ENCODE measurements at regions not wholly inside any gene's neighbourhood (a gene's known extent, or its start where the extent isn't known, plus 50 kb on each side); places are given as distances from the start of the nearest gene placed in this dataset.

DNA sequence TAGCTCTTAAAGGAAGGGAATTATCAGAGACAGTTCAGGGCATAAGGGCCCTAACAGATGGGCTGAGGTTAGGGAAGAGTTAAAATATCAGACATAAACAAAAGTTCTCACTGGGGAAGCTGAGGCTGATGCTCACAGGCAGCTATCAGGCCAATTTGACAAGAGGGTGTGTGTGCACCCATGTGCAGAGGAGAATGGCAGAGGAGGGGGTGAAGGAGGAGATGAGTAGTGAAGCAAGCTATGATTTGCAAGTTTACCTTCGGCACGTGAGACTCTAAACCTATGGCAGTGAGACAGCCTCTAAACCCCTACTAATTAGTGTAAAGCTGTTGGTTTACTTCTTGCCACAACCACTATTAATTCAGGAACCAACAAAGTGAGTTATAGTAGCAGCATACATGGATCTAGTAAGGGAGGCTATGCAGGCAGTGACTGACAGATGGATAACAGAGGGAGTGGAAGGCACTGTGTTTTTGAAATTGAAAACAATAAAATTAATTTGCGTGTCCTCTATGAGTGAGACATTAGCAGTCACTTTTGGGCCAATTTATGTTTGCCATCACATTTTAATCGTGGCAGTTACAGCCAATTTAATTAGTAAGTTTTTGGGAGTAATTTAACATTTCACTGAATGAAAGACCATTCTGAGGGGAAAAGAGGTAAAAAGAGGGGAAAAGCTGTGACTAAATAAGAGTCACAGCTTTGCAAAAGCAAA lies 99.6 kb upstream of the HTR2A start:
- Histone ChIP-seq H3K4me1 (no peaks in the 10 kb centered on the region), H3K36me3 (no peaks in the 10 kb centered on the region), H3K9me3 (replicated peaks) (no peaks in the 10 kb centered on the region), H3K27me3 (ENCODE audit: low read depth) (peaks cover 1% of the 10 kb centered on the region), H3K27ac (replicated peaks) (no peak overlapping the region), H3K4me3 (no peak overlapping the region)
- DNase-seq, result no peak
- intact Hi-C loops (cut with micrococcal nuclease), result no loop called here
- TF ChIP-seq, protein P1, sequence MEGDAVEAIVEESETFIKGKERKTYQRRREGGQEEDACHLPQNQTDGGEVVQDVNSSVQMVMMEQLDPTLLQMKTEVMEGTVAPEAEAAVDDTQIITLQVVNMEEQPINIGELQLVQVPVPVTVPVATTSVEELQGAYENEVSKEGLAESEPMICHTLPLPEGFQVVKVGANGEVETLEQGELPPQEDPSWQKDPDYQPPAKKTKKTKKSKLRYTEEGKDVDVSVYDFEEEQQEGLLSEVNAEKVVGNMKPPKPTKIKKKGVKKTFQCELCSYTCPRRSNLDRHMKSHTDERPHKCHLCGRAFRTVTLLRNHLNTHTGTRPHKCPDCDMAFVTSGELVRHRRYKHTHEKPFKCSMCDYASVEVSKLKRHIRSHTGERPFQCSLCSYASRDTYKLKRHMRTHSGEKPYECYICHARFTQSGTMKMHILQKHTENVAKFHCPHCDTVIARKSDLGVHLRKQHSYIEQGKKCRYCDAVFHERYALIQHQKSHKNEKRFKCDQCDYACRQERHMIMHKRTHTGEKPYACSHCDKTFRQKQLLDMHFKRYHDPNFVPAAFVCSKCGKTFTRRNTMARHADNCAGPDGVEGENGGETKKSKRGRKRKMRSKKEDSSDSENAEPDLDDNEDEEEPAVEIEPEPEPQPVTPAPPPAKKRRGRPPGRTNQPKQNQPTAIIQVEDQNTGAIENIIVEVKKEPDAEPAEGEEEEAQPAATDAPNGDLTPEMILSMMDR (IDR thresholded peaks at IDR 0.05; ENCODE audit: borderline replicate concordance), result no peak

DNA sequence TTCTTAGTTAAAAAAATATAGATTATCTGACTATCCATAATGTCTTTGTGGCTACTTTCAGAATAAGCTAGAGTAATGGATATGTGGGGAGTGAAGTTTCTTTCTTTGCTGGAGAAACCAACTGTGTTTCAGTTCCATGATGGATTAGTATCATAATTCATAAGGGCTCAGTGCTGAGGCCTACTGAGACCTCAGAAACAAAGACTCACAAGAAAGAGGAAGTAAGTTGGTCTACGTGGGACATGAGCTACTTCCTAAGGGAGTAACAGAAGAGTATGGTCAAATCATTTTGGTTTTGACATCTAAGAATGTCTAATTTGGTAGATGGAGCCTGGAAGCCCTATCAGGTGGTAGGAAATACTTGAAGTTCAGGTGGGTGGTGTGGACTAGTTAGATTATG lies 99.0 kb upstream of the HTR2A start:
- H3K36me3 ChIP-seq, result no peaks in the 10 kb centered on the region
- no peaks in the 10 kb centered on the region for H3K27me3 ChIP-seq (ENCODE audit: low read depth)
- no peak for DNase-seq
- no peaks in the 10 kb centered on the region for H3K9me3 ChIP-seq (replicated peaks)
- no peak overlapping the region for H3K27ac ChIP-seq (replicated peaks)
- H3K4me1 ChIP-seq, result no peaks in the 10 kb centered on the region
- no peak overlapping the region for H3K4me3 ChIP-seq
- TF ChIP-seq, protein P1 (IDR thresholded peaks at IDR 0.05; ENCODE audit: borderline replicate concordance), result no peak
- intact Hi-C loops (cut with micrococcal nuclease), result no loop called here

DNA sequence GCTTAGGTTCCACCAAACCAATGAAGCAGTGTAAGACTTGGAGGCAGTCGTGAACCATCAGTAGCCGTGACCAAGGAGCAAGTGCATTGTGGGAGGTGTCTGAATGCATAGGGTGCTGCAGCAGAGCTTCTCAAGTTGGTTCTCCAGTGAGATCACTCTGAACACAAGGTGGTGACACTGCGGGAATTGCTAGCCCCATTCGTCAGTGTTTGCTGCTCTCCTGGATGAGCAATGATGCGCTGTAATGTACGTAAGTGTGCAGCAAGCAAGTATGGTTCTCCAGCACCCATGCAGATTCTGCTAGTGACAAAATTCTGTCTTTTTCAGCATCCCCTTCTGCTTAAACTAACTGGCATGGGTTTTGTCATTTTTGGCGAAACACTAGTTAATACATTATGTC lies 97.6 kb upstream of the HTR2A start:
- DNase-seq, result no peak
- intact Hi-C loops (cut with micrococcal nuclease), result no loop called here
- TF ChIP-seq, protein P1 (IDR thresholded peaks at IDR 0.05; ENCODE audit: borderline replicate concordance), result no peak
- H3K36me3 ChIP-seq, result no peaks in the 10 kb centered on the region
- no peak overlapping the region for H3K27ac ChIP-seq (replicated peaks)
- H3K4me3 ChIP-seq, result no peak overlapping the region
- H3K27me3 ChIP-seq (ENCODE audit: low read depth), result no peaks in the 10 kb centered on the region
- no peaks in the 10 kb centered on the region for H3K4me1 ChIP-seq
- no peaks in the 10 kb centered on the region for H3K9me3 ChIP-seq (replicated peaks)

DNA sequence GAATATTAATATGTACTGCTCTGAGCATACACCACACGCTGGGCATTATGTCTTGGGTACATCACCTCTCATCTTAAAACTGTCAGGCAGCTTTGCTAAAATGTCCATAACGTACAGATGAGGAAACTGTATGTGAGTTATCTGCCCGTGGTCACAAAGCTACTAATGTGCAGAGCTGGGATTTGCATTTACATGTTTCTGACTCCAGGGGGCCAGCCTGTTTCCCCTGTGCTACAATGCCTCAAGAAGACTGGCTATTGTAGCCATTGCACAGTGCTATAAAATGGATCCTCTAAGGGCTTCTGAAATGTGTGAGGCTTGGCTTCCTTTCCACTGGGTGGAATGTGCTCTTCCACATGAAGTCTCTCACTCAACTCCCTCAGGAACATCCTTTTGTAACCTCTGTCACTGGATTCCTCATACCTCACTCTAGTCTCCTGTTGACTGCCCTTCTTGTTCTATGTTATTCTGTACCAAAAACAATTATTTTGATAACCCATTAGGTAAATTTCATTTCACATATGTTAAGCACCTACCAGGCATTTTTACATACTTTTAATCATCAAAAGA lies 95.6 kb upstream of the HTR2A start:
- Histone ChIP-seq H3K36me3 (no peaks in the 10 kb centered on the region), H3K9me3 (replicated peaks) (no peaks in the 10 kb centered on the region), H3K4me1 (no peaks in the 10 kb centered on the region), H3K27me3 (ENCODE audit: low read depth) (peaks cover 14% of the 10 kb centered on the region), H3K27ac (replicated peaks) (no peak overlapping the region), H3K4me3 (no peak overlapping the region)
- intact Hi-C loops (cut with micrococcal nuclease), result no loop called here
- TF ChIP-seq, protein P1 (IDR thresholded peaks at IDR 0.05; ENCODE audit: borderline replicate concordance), result no peak
- DNase-seq, result no peak

DNA sequence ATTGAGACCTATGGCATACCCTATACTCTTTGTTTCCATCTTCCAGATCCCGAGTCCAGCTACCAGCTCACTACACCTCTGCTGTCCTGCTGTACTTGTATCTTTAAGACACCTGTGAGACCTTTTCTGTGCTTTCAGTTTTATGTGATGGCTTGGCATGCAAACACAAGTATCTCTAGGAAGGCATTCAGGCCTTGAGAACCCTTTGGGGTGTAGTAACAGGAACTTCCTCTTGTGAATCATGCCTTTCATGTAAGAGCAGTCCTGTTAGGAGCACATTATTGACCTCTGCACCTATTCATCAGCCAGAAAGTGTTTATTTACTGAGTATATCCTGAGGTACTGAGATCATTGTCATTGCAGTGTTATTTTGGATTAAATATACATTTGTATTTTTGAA lies 87.0 kb upstream of the HTR2A start:
- Histone ChIP-seq H3K4me1 (no peaks in the 10 kb centered on the region), H3K36me3 (no peaks in the 10 kb centered on the region), H3K27ac (replicated peaks) (no peak overlapping the region), H3K27me3 (ENCODE audit: low read depth) (peaks cover 12% of the 10 kb centered on the region), H3K9me3 (replicated peaks) (peaks cover 5% of the 10 kb centered on the region), H3K4me3 (no peak overlapping the region)
- TF ChIP-seq, protein P1 (IDR thresholded peaks at IDR 0.05; ENCODE audit: borderline replicate concordance), result no peak
- intact Hi-C loops (cut with micrococcal nuclease), result no loop called here
- no peak for DNase-seq

Data from left ventricle myocardium inferior (tissue), 1 donor.